Adipocyte (in vitro differentiated cells): ENCODE measurements at regions not wholly inside any gene's neighbourhood (a gene's known extent, or its start where the extent isn't known, plus 50 kb on each side); places are given as distances from the start of the nearest gene placed in this dataset.
"Not testable (repeated sequence)": the region's sequence is repeated elsewhere in the genome, so short reads cannot be mapped to it uniquely, and the experiment has no call there.

Experiments
- DNase-seq: peaks from one replicate; pipeline ENCODE4 v3.0.0-alpha.2; 2015; ENCODE audit warnings: low read depth
- H3K27me3 ChIP-seq: replicated peaks from 2 replicates; pipeline ENCODE4 v1.7.0; 2013; ENCODE audit warnings: mild to moderate bottlenecking, low read length, moderate library complexity; ENCODE audit not compliant: control insufficient read depth, insufficient read depth
- H3K36me3 ChIP-seq: 2 replicates; pipeline ENCODE4 v1.7.0; 2013; ENCODE audit warnings: low read length, mild to moderate bottlenecking, moderate library complexity; ENCODE audit not compliant: control insufficient read depth, insufficient read depth, severe bottlenecking
- H3K4me1 ChIP-seq: 2 replicates; pipeline ENCODE4 v1.7.0; 2013; ENCODE audit warnings: mild to moderate bottlenecking, low read length, moderate library complexity; ENCODE audit not compliant: control insufficient read depth, insufficient read depth
- H3K4me3 ChIP-seq: 2 replicates; pipeline ENCODE4 v1.7.0; 2013; ENCODE audit warnings: mild to moderate bottlenecking, low read length, moderate library complexity
- H3K9ac ChIP-seq: 2 replicates; pipeline ENCODE4 v1.7.0; 2013; ENCODE audit warnings: mild to moderate bottlenecking, low read length, moderate library complexity
- H3K9me3 ChIP-seq: 2 replicates; pipeline ENCODE4 v1.7.0; 2013; ENCODE audit warnings: mild to moderate bottlenecking, low read length, moderate library complexity; ENCODE audit not compliant: control insufficient read depth

DNA sequence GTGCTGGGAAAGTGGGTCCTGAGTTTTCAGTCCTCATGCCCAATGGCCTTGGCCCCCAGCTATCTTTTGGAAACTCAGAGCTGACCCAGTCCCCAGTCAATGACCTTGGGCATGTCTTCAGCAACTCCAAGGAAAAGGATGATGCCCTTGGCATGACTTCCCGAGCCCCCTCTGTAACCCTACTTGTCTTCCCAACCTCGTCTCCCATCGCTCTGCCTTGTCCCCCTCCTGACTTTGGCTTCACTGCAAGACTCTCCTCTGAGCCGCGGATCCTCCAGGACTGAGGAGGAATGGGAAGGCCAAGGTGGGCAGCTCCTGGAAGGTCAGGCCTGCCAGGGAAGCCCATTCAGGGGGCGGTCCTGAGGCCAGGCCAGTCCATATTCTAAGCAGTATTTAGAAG is 73.5 kb upstream of the MEF2A start:
- H3K4me1 ChIP-seq: peaks cover 4% of the 10 kb centered on the region

GRCh38 chr15:99492716-99493115 is 73.1 kb upstream of the MEF2A start:
- Histone ChIP-seq H3K36me3 (no peaks in the 10 kb centered on the region), H3K4me1 (peaks cover 4% of the 10 kb centered on the region), H3K4me3 (no peak overlapping the region), H3K9ac (no peak overlapping the region), H3K27me3 (no peaks in the 10 kb centered on the region), H3K9me3 (peaks cover 5% of the 10 kb centered on the region)
- no peak for DNase-seq

More for the DNA sequence above, 73.5 kb upstream of the MEF2A start:
- peaks cover under 1% of the 10 kb centered on the region for H3K9me3 ChIP-seq
- H3K9ac ChIP-seq: no peak overlapping the region
- H3K27me3 ChIP-seq: no peaks in the 10 kb centered on the region
- no peak overlapping the region for H3K4me3 ChIP-seq
- no peaks in the 10 kb centered on the region for H3K36me3 ChIP-seq
- DNase-seq: no peak

DNA sequence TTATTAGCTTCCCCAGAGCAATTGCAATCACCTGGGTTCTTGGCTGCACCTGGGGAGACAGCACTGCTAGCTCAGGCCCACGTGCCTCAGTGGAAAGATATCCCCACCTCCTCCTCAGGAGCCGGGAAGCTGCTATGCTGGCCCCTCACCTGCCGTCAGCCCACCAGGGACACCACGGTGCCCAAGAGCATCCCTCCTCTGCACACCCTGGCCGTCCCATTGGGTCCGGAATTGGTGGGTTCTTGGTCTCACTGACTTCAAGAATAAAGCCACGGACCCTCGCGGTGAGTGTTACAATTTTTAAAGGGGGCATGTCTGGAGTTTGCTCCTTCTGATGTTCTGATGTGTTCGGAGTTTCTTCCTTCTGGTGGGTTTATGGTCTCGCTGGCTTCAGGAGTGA is 72.3 kb upstream of the MEF2A start:
- no peaks in the 10 kb centered on the region for H3K4me1 ChIP-seq
- H3K36me3 ChIP-seq: no peaks in the 10 kb centered on the region
- peaks cover 9% of the 10 kb centered on the region for H3K9me3 ChIP-seq
- H3K4me3 ChIP-seq: no peak overlapping the region
- DNase-seq: no peak
- no peak overlapping the region for H3K9ac ChIP-seq
- no peaks in the 10 kb centered on the region for H3K27me3 ChIP-seq

GRCh38 chr15:99494536-99495233 is 71.1 kb upstream of the MEF2A start:
- not testable (repeated sequence) for H3K4me3 ChIP-seq, H3K27me3 ChIP-seq, H3K9me3 ChIP-seq, H3K36me3 ChIP-seq, DNase-seq, H3K4me1 ChIP-seq, H3K9ac ChIP-seq

DNA sequence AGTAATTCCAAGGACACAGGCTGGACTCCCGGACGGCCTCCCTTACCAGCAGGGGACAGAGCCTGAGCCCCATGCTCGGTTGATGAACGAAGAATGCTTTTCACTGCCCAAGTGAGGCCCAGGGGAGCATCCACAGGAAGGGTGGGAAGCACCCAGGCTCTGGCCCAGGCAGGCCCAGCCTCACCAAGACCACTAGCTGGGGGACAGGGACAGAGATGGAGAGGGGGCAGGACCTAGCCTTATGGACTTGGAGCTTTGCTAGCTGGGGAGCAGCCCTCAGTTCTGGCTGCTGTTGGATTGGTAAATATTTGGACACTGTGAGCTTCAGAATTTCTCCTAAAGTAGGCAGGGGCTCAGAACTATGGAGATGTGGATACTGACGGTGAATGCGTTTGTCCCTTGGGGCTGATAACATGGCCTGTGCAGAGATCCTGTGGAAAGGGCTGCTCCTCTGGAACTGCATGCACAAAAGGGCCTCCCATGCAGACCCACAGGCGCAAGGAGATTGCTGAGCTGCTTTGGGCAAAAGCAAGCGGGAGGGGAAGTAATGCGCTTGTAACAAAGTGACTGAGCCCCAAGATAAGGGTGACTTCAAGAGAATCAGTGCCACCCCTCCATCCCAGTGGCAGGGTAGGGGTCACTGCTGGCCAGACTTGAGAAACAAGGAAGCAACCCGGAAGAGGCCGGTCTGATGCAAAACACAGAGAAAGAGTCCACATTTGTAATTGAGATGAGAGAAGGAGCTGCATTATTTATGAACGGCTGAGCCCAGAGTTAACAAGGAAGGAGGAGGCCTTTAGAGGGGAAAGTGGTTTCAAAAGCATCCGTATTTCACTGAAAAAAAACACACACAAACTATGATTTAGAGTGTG is 70.1 kb upstream of the MEF2A start:
- H3K4me3 ChIP-seq: no peak overlapping the region
- H3K4me1 ChIP-seq: no peaks in the 10 kb centered on the region
- H3K9ac ChIP-seq: no peak overlapping the region
- peaks cover 9% of the 10 kb centered on the region for H3K9me3 ChIP-seq
- no peak for DNase-seq
- H3K27me3 ChIP-seq: no peaks in the 10 kb centered on the region
- no peaks in the 10 kb centered on the region for H3K36me3 ChIP-seq

DNA sequence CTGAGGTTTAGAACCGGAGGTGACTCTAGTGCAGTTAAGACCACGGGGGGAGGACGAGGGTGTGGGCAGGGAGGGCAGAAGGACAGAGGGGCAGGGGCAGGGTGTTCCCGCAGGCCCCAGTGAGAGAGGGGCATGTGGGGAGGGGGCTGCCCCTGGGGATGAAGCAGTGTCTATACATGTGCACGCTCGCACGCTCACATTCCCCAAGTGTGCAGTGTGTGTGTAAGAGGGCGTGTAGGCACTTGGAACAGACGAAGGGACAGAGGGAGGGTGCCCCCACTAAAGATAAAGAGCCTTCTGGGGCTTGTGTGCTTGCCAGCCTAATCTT is 69.5 kb upstream of the MEF2A start:
- H3K4me1 ChIP-seq: no peaks in the 10 kb centered on the region
- H3K9me3 ChIP-seq: peaks cover 9% of the 10 kb centered on the region
- H3K4me3 ChIP-seq: no peak overlapping the region
- H3K27me3 ChIP-seq: no peaks in the 10 kb centered on the region
- DNase-seq: no peak
- H3K9ac ChIP-seq: no peak overlapping the region
- no peaks in the 10 kb centered on the region for H3K36me3 ChIP-seq

GRCh38 chr15:99502182-99502581 is 63.6 kb upstream of the MEF2A start:
- Histone ChIP-seq H3K4me3 (no peak overlapping the region), H3K36me3 (no peaks in the 10 kb centered on the region), H3K4me1 (peaks cover 3% of the 10 kb centered on the region), H3K9me3 (peaks cover 9% of the 10 kb centered on the region), H3K9ac (no peak overlapping the region), H3K27me3 (peaks cover 4% of the 10 kb centered on the region)
- no peak for DNase-seq

DNA sequence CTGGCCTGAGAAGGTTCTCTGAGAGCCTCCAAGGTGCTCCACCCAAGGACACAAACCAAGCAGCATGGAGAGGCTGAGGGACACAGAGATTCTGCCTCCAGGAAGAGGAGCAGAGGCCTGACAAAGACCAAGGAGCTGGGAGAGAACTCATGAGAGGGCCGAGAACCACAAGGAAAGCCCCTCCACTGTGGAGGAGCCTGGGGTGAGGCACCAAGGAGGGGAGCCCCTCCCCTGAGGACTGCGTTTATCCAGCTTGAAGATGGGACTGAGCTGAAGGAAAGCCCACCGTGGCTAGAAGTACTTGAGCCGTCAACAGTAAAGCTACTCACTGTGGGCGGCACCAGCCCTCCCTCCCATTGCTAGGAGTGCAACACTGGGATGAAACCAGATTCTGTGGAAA is 63.1 kb upstream of the MEF2A start:
- DNase-seq: no peak
- no peak overlapping the region for H3K4me3 ChIP-seq

DNA sequence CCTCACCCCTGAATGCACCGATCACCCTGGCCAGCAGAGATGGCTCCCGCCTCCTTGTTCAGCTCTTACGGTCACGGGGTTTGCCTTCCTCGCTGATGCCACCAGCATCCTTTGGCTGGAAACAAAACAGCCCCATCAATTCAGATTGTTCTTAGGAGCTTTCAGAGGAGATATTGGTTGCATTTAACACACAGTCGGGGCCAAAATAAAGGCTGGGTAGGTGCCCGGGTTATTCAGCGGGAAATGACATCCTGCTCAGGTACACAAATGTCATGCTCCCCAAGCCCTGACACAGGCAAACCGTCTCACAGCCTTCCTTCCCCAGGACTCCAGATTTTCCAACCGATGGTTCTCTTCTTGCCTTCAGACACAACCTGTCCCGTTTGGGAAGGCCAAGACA is 62.4 kb upstream of the MEF2A start:
- Histone ChIP-seq H3K36me3 (no peaks in the 10 kb centered on the region), H3K4me1 (peaks cover 10% of the 10 kb centered on the region), H3K27me3 (peaks cover 4% of the 10 kb centered on the region), H3K4me3 (no peak overlapping the region), H3K9me3 (no peaks in the 10 kb centered on the region), H3K9ac (no peak overlapping the region)
- DNase-seq: no peak

More for the DNA sequence above, 63.1 kb upstream of the MEF2A start:
- H3K27me3 ChIP-seq: peaks cover 4% of the 10 kb centered on the region
- no peak overlapping the region for H3K9ac ChIP-seq
- peaks cover 5% of the 10 kb centered on the region for H3K9me3 ChIP-seq
- H3K36me3 ChIP-seq: no peaks in the 10 kb centered on the region
- H3K4me1 ChIP-seq: peaks cover 6% of the 10 kb centered on the region

DNA sequence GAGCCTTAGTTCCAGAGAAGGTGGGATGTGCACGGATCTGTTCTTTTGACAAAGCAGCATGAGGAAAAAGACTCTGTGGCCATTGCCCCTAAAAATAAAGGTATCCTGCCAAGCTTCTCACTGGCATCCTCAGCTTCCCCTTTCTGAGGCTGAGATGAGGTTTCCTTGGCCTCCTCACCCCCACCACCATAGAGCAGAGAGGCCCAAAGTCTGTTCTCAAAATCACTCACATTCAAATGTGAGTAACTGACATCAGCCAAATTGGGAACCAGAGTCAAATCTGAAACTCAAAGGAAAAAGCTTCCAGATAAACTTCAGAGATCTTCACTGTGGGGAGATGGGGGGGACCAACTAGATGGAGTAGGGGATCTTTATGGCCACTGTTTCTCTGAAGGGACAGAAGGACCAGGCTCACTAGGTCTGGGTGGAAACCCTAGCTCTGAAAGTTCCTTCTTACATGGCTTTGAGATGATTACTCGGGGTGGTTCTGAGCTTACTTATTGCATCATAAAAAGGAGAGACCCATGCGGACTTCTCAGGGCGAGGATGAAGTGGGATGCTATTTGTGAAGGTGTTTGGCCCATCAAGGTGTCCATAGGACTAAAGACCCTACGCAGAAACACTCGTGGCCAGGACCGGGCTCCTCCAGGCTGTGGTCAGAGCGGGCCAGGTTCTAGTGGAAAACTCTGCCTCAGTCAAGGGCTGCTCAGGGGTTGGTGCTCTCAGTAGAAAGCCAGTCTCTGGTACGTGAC is 61.5 kb upstream of the MEF2A start:
- H3K4me1 ChIP-seq: peaks cover 10% of the 10 kb centered on the region
- H3K9ac ChIP-seq: no peak overlapping the region
- peaks cover 4% of the 10 kb centered on the region for H3K27me3 ChIP-seq
- H3K36me3 ChIP-seq: no peaks in the 10 kb centered on the region
- H3K4me3 ChIP-seq: no peak overlapping the region
- no peak for DNase-seq
- H3K9me3 ChIP-seq: no peaks in the 10 kb centered on the region

DNA sequence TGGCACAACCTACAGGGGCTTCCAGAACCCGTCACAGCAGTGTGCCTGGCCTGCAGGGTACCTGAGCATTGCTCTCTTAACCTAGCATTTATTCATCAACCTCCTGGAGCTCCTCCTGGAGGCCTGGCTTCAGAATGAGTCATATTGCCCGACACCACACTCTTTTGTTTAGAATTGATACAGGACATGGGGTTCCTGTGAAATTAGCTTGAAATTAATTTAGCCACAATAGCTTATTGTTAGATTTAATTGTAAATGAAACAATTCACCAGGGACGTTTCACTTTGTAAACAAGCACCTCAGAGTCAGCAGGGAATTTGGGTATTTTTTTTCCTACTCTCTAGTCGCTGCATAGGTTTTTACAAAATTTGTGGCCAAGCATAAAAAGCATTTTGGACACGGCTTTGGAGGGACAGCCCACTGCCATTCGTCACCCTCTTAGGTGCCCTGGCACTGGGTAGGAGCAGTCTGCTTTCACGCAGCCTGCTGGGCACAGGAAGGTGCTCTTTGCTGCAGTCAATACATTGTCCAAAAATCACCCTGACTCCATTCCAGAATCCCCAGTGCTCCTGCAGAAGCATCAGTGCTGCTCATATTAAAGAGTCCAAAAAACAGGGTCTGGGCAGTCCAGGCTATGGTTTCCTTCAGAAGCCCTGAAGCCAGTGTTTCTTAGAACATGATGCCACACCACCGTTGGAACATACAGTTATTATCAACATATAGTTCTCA is 60.8 kb upstream of the MEF2A start:
- H3K4me1 ChIP-seq: peaks cover 10% of the 10 kb centered on the region
- no peaks in the 10 kb centered on the region for H3K9me3 ChIP-seq
- no peaks in the 10 kb centered on the region for H3K36me3 ChIP-seq
- H3K4me3 ChIP-seq: no peak overlapping the region
- peak; percentile 29 for DNase-seq
- peaks cover 4% of the 10 kb centered on the region for H3K27me3 ChIP-seq
- H3K9ac ChIP-seq: no peak overlapping the region
